ENCODE measurements at regions not wholly inside any gene's neighbourhood (a gene's known extent, or its start where the extent isn't known, plus 50 kb on each side); places are given as distances from the start of the nearest gene placed in this dataset.

- POLR2A ChIA-PET = no interaction called here
- Mint-ChIP-seq H3K4me1 (peaks cover 62% of the 10 kb centered on the region), H3K36me3 (ENCODE audit: low read depth) (no peaks in the 10 kb centered on the region), H3K4me3 (peak overlapping the region; percentile 37), H3K9me3 (no peaks in the 10 kb centered on the region), H3K27me3 (no peaks in the 10 kb centered on the region), H3K27ac (peak overlapping the region; percentile 60)
- CTCF ChIA-PET = no interaction called here
- intact Hi-C loops (cut with micrococcal nuclease) = loop anchor here (2.0 to 10.0 kb wide), 6 partner anchors 36 to 1708 kb away; partner anchors contain the start of genes EPHA4 and GMPPA
- ATAC-seq (ENCODE audit: low read depth) (no peak), DNase-seq (no peak)
- TF ChIP-seq CTCF (IDR thresholded peaks at IDR 0.05) = no peak
These were observed 369.7 kb downstream of the EPHA4 start for GRCh38 chr2:221202431-221202830.

- no peak for TF ChIP-seq CTCF (IDR thresholded peaks at IDR 0.05)
- ChIA-PET CTCF (interaction anchor here (0.8 kb wide), 1 partner anchor 370 kb away, joined by 3 read pairs; no protein-coding TSS in a partner anchor), POLR2A (no interaction called here)
- peak overlapping the region; percentile 37 for H3K4me3 Mint-ChIP-seq
- peak overlapping the region; percentile 60 for H3K27ac Mint-ChIP-seq
- peaks cover 55% of the 10 kb centered on the region for H3K4me1 Mint-ChIP-seq
- ATAC-seq (ENCODE audit: low read depth) (peak; percentile 92), DNase-seq (peak; percentile 31)
- no peaks in the 10 kb centered on the region for H3K9me3 Mint-ChIP-seq
- intact Hi-C loops (cut with micrococcal nuclease) = loop anchor here (1.0 to 10.0 kb wide), 7 partner anchors 9 to 1708 kb away; partner anchors contain the start of genes EPHA4 and GMPPA
- no peaks in the 10 kb centered on the region for H3K36me3 Mint-ChIP-seq (ENCODE audit: low read depth)
- no peaks in the 10 kb centered on the region for H3K27me3 Mint-ChIP-seq
These were observed 369.0 kb downstream of the EPHA4 start for GRCh38 chr2:221203125-221203524.

GRCh38 chr2:221203856-221204255 is 368.2 kb downstream of the EPHA4 start:
- peaks cover 48% of the 10 kb centered on the region for H3K4me1 Mint-ChIP-seq
- H3K27ac Mint-ChIP-seq = peak overlapping the region; percentile 47
- intact Hi-C loops (cut with micrococcal nuclease) = loop anchor here (1.0 to 10.0 kb wide), 7 partner anchors 10 to 1709 kb away; partner anchors contain the start of genes EPHA4 and GMPPA
- H3K9me3 Mint-ChIP-seq = no peaks in the 10 kb centered on the region
- DNase-seq (no peak), ATAC-seq (ENCODE audit: low read depth) (no peak)
- ChIA-PET POLR2A (no interaction called here), CTCF (interaction anchor here (0.8 to 1.2 kb wide), 2 partner anchors 369 kb away, joined by 3 read pairs; partner anchors contain the start of gene EPHA4)
- no peak for TF ChIP-seq CTCF (IDR thresholded peaks at IDR 0.05)
- no peaks in the 10 kb centered on the region for H3K27me3 Mint-ChIP-seq
- H3K36me3 Mint-ChIP-seq (ENCODE audit: low read depth) = no peaks in the 10 kb centered on the region
- no peak overlapping the region for H3K4me3 Mint-ChIP-seq

GRCh38 chr2:221204699-221205098 is 367.4 kb downstream of the EPHA4 start:
- DNase-seq (no peak), ATAC-seq (ENCODE audit: low read depth) (no peak)
- ChIA-PET CTCF (interaction anchor here (1.2 kb wide), 1 partner anchor 368 kb away, joined by 3 read pairs; the partner anchor contains the start of gene EPHA4), POLR2A (no interaction called here)
- H3K27me3 Mint-ChIP-seq = no peaks in the 10 kb centered on the region
- no peak for TF ChIP-seq CTCF (IDR thresholded peaks at IDR 0.05)
- H3K4me3 Mint-ChIP-seq = no peak overlapping the region
- H3K9me3 Mint-ChIP-seq = no peaks in the 10 kb centered on the region
- H3K36me3 Mint-ChIP-seq (ENCODE audit: low read depth) = no peaks in the 10 kb centered on the region
- peaks cover 40% of the 10 kb centered on the region for H3K4me1 Mint-ChIP-seq
- no peak overlapping the region for H3K27ac Mint-ChIP-seq
- intact Hi-C loops (cut with micrococcal nuclease) = loop anchor here (5.0 to 10.0 kb wide), 3 partner anchors 263 to 1710 kb away; partner anchors contain the start of gene GMPPA

- TF ChIP-seq CTCF (IDR thresholded peaks at IDR 0.05) = no peak
- H3K9me3 Mint-ChIP-seq = no peaks in the 10 kb centered on the region
- H3K36me3 Mint-ChIP-seq (ENCODE audit: low read depth) = no peaks in the 10 kb centered on the region
- POLR2A ChIA-PET = no interaction called here
- H3K4me3 Mint-ChIP-seq = no peak overlapping the region
- no peak for ATAC-seq (ENCODE audit: low read depth)
- CTCF ChIA-PET = interaction anchor here (1.2 kb wide), 1 partner anchor 368 kb away, joined by 3 read pairs; the partner anchor contains the start of gene EPHA4
- no peak overlapping the region for H3K27ac Mint-ChIP-seq
- intact Hi-C loops (cut with micrococcal nuclease) = loop anchor here (10.0 kb wide), 1 partner anchor 1710 kb away; the partner anchor contains the start of gene GMPPA
- H3K4me1 Mint-ChIP-seq = peaks cover 35% of the 10 kb centered on the region
- no peak for DNase-seq
- H3K27me3 Mint-ChIP-seq = no peaks in the 10 kb centered on the region
These were observed 366.9 kb downstream of the EPHA4 start for GRCh38 chr2:221205103-221205673.
